ENCODE measurements at regions not wholly inside any gene's neighbourhood (a gene's known extent, or its start where the extent isn't known, plus 50 kb on each side); places are given as distances from the start of the nearest gene placed in this dataset.

DNA sequence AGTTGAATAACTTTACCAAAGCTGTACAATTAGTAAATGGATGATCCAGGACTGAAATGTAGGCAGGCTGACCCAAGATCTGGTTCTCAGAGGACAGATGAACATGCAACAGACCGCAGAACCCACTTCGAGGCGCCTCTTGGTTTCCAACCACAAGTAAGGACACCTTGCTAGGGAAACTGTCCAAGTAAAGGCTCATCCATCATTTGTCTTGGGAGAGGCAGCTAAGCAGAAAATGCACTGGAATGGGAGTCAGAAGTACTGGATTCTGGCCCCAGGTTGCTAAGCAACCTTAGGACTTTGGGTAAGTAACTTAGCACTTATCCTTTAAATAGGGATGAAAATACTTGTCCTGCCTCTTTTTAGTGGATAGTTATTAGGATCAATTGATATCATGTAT lies 366.3 kb upstream of the LRRC3B start:
- no peak overlapping the region for H3K27ac Mint-ChIP-seq (ENCODE audit: unreplicated experiment)
- H3K4me1 Mint-ChIP-seq: no peaks in the 10 kb centered on the region
- H3K27me3 Mint-ChIP-seq (ENCODE audit: low read depth): no peaks in the 10 kb centered on the region
- no peaks in the 10 kb centered on the region for H3K36me3 Mint-ChIP-seq (ENCODE audit: low read depth)
- TF ChIP-seq, protein P1, sequence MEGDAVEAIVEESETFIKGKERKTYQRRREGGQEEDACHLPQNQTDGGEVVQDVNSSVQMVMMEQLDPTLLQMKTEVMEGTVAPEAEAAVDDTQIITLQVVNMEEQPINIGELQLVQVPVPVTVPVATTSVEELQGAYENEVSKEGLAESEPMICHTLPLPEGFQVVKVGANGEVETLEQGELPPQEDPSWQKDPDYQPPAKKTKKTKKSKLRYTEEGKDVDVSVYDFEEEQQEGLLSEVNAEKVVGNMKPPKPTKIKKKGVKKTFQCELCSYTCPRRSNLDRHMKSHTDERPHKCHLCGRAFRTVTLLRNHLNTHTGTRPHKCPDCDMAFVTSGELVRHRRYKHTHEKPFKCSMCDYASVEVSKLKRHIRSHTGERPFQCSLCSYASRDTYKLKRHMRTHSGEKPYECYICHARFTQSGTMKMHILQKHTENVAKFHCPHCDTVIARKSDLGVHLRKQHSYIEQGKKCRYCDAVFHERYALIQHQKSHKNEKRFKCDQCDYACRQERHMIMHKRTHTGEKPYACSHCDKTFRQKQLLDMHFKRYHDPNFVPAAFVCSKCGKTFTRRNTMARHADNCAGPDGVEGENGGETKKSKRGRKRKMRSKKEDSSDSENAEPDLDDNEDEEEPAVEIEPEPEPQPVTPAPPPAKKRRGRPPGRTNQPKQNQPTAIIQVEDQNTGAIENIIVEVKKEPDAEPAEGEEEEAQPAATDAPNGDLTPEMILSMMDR (conservative IDR thresholded peaks at IDR 0.05): no peak
- DNase-seq (ENCODE audit: low read depth, low spot score): no peak
- H3K4me3 Mint-ChIP-seq: no peak overlapping the region
- H3K9me3 Mint-ChIP-seq: no peaks in the 10 kb centered on the region

- Mint-ChIP-seq H3K27me3 (ENCODE audit: low read depth) (no peaks in the 10 kb centered on the region), H3K27ac (ENCODE audit: unreplicated experiment) (no peak overlapping the region), H3K36me3 (ENCODE audit: low read depth) (no peaks in the 10 kb centered on the region), H3K4me3 (no peak overlapping the region), H3K9me3 (no peaks in the 10 kb centered on the region), H3K4me1 (no peaks in the 10 kb centered on the region)
- TF ChIP-seq, protein P1 (conservative IDR thresholded peaks at IDR 0.05): no peak
- no peak for DNase-seq (ENCODE audit: low read depth, low spot score)
Observed at GRCh38 chr3:26259176-26259575, 363.4 kb upstream of the LRRC3B start.

DNA sequence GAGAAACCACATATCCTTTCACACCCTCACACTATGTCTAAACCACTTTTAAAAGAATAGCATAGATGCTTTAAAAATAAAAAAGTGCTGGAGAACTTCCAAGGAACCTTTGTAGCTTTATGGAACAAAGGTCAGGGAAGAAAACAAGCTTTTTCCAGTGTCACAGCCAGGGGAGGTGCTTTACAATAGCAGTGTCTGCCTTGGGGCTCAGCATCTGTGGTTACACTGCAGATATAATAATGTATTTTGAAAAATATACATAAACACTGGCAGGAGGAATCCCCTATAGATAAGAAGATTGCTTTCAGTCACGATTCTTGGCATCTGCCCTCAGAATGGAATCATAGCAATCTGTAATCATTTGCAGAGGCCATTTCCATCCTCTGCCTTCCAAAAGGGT lies 362.4 kb upstream of the LRRC3B start:
- TF ChIP-seq, protein P1 (conservative IDR thresholded peaks at IDR 0.05): no peak
- no peak overlapping the region for H3K27ac Mint-ChIP-seq (ENCODE audit: unreplicated experiment)
- no peaks in the 10 kb centered on the region for H3K36me3 Mint-ChIP-seq (ENCODE audit: low read depth)
- no peak for DNase-seq (ENCODE audit: low read depth, low spot score)
- no peak overlapping the region for H3K4me3 Mint-ChIP-seq
- H3K4me1 Mint-ChIP-seq: no peaks in the 10 kb centered on the region
- H3K9me3 Mint-ChIP-seq: no peaks in the 10 kb centered on the region
- no peaks in the 10 kb centered on the region for H3K27me3 Mint-ChIP-seq (ENCODE audit: low read depth)

DNA sequence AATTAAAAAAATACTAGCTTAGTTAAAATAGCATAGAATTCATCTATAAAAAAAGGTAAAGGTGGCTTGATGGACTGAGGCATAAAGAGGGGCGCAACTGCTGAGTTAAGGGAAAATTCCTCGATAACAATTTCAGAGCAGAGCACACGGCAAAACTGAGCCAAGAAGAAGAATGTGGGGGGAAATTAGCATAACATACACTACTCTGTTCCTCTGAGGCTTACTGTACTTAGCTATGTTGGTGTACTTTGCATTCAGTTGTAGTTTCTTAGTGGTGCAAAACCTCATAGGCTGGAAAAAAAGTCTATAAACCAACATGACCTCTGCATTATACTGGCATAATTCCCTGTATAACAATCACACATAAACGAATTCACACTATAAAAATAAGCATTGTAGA lies 357.9 kb upstream of the LRRC3B start:
- H3K27me3 Mint-ChIP-seq (ENCODE audit: low read depth): no peaks in the 10 kb centered on the region

DNA sequence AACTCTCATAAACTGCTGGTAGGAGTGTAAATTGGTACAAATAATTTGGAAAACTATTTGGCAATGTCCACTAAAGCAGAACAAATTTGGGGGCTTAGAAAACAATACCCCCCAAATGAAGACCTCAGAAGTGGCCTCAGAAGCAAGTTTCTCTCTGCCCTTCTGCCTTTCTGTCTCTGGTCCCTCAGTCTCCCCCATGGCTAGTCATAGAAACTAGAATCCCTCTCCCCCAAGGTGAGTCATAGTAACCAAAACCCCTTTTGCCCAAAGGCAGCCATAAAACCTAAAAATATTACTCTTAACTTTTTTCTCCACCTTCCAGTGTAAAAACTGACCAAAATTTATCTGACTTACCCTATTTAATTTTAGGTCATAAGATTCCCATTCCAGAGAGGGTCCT lies 350.7 kb upstream of the LRRC3B start:
- H3K4me3 Mint-ChIP-seq: no peak overlapping the region
- TF ChIP-seq, protein P1 (conservative IDR thresholded peaks at IDR 0.05): no peak
- H3K36me3 Mint-ChIP-seq (ENCODE audit: low read depth): no peaks in the 10 kb centered on the region
- H3K27ac Mint-ChIP-seq (ENCODE audit: unreplicated experiment): no peak overlapping the region
- no peaks in the 10 kb centered on the region for H3K27me3 Mint-ChIP-seq (ENCODE audit: low read depth)
- no peak for DNase-seq (ENCODE audit: low read depth, low spot score)
- no peaks in the 10 kb centered on the region for H3K9me3 Mint-ChIP-seq
- H3K4me1 Mint-ChIP-seq: no peaks in the 10 kb centered on the region

More for the DNA sequence above, 357.9 kb upstream of the LRRC3B start:
- Mint-ChIP-seq H3K27ac (ENCODE audit: unreplicated experiment) (no peak overlapping the region), H3K36me3 (ENCODE audit: low read depth) (no peaks in the 10 kb centered on the region), H3K4me1 (no peaks in the 10 kb centered on the region), H3K4me3 (no peak overlapping the region), H3K9me3 (no peaks in the 10 kb centered on the region)
- no peak for DNase-seq (ENCODE audit: low read depth, low spot score)
- TF ChIP-seq, protein P1 (conservative IDR thresholded peaks at IDR 0.05): no peak

DNA sequence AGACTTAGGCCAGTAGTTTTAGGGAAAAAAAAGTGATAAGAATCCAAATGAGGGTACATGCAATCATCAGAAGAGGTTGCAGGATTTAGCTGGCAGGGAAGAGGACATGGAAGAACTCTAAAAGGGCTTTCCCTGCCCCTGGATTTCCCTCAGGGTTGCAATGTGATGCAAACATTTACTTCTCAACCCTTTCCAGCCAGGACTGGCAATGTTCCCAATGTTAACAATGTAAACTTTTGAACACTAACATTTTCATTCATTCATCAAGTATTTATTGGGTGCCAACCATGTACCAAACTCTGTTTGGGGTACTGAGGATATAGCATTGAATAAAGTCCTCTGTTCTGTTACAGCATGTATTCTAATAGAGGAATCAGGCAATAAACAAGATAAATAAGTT lies 349.4 kb upstream of the LRRC3B start:
- Mint-ChIP-seq H3K4me3 (no peak overlapping the region), H3K4me1 (no peaks in the 10 kb centered on the region), H3K9me3 (no peaks in the 10 kb centered on the region), H3K36me3 (ENCODE audit: low read depth) (no peaks in the 10 kb centered on the region), H3K27me3 (ENCODE audit: low read depth) (no peaks in the 10 kb centered on the region), H3K27ac (ENCODE audit: unreplicated experiment) (no peak overlapping the region)
- TF ChIP-seq, protein P1 (conservative IDR thresholded peaks at IDR 0.05): no peak
- DNase-seq (ENCODE audit: low read depth, low spot score): no peak

All from neural crest cell (in vitro differentiated cells).